Pancreas (tissue), 10 donors: ENCODE measurements at regions not wholly inside any gene's neighbourhood (a gene's known extent, or its start where the extent isn't known, plus 50 kb on each side); places are given as distances from the start of the nearest gene placed in this dataset.

Source experiments
- ATAC-seq, 4 donors: fragments of 200-7000 bp; cut with Tn5 transposase; one replicate each; pipeline versions ENCODE4 v1.8.0 to v1.9.1; 2020; ENCODE audit warnings: mild to moderate bottlenecking in 4 of 4, moderate library complexity in 4 of 4
- DNase-seq, 6 donors: peaks; one replicate each; pipeline ENCODE4 v3.0.0-alpha.2; 2020
- FAIRE-seq: peaks from 2 replicates; lab custom pipeline; 2012; peaks lifted over from hg19 to GRCh38; lab: Jason Lieb, UNC
- H3K27ac ChIP-seq, 4 donors: fragments of 200-600 bp; sonication (generic); 1 replicate in 3 of 4; 2 replicates in 1 of 4; pipeline versions ENCODE4 v1.5.0 to v1.8.0; 2020
- H3K27me3 ChIP-seq, 4 donors: fragments of 200-600 bp; one replicate each; pipeline ENCODE4 v1.8.0; 2021
- H3K36me3 ChIP-seq, 3 donors: fragments of 200-600 bp; sonication (generic) in 1 of 3; one replicate each; pipeline versions ENCODE4 v1.5.0 to v1.8.0; 2020 to 2021
- H3K4me1 ChIP-seq, 3 donors: fragments of 200-600 bp; one replicate each; pipeline ENCODE4 v1.8.0; 2021
- H3K4me3 ChIP-seq, 4 donors: fragments of 200-600 bp; sonication (generic) in 2 of 4; one replicate each; pipeline versions ENCODE4 v1.5.0 to v1.8.0; 2020 to 2021
- H3K9me3 ChIP-seq, 4 donors: fragments of 200-600 bp; one replicate each; pipeline ENCODE4 v1.8.0; 2021
- CTCF ChIP-seq, 4 donors: fragments of 200-600 bp; sonication (generic) in 3 of 4; IDR thresholded peaks; one replicate each; pipeline versions ENCODE4 v1.5.0 to v1.8.0; 2021; ENCODE audit warnings: antibody characterized with exemption in 4 of 4
- WGBS, 2 donors: extraction: QIAGEN DNeasy Blood & Tissue Kit; methylation state at CpG; one replicate each; pipeline ENCODE4 v1.1.7; 2013; 5-methylcytosine and 5-hydroxymethylcytosine counted together
- intact Hi-C, 3 donors: fragments of 100-400 bp; cut with DNase I; formaldehyde crosslinking; loops; one replicate each; pipeline versions ENCODE4 v1.11.1 to v1.14.2; 2022
- donor health status: healthy with polysubstance abuse.
- donor health status: DM: no; HTN: no; CAD: no; lungs with moderate emphysema.
- donor health status: DM: no; HTN: no; CAD: no.
- donor health status: control.
- donor health status: control.
- donor health status: Bipolar disorder and iron deficiency.
- donor health status: DM: yes; HTN: yes; CAD: no.
- donor health status: DM: no; HTN: no; CAD: no.
- donor health status: DM: no; HTN: no; CAD: no.
- donor health status: DM: yes; HTN: yes; CAD: no.

- H3K27me3 ChIP-seq: no peaks in the 10 kb centered on the region
- FAIRE-seq: no peak
- no peaks in the 10 kb centered on the region for H3K4me1 ChIP-seq
- no peak for ATAC-seq
- no peaks in the 10 kb centered on the region for H3K9me3 ChIP-seq
- DNase-seq: no peak
- intact Hi-C loops: no loop called here
- H3K27ac ChIP-seq: no peak overlapping the region
- TF ChIP-seq CTCF (IDR thresholded peaks at IDR 0.05): no peak
- no peak overlapping the region for H3K4me3 ChIP-seq
- no peaks in the 10 kb centered on the region for H3K36me3 ChIP-seq
Observed at GRCh38 chr17:71486261-71486660, 634.6 kb upstream of the SOX9 start.

- no peak for TF ChIP-seq CTCF (IDR thresholded peaks at IDR 0.05)
Observed at GRCh38 chr17:71488851-71489250, 632.0 kb upstream of the SOX9 start.

GRCh38 chr17:71494062-71494855, 626.6 kb upstream of the SOX9 start:
- Histone ChIP-seq H3K36me3 (no peaks in the 10 kb centered on the region), H3K27ac (peak overlapping the region in 1 of 4 donors; percentile 21), H3K9me3 (no peaks in the 10 kb centered on the region), H3K4me3 (no peak overlapping the region), H3K27me3 (no peaks in the 10 kb centered on the region), H3K4me1 (no peaks in the 10 kb centered on the region)
- DNase-seq (no peak), ATAC-seq (peak in 3 of 4 donors; percentile 60 to 71 (median 65)), FAIRE-seq (no peak)
- TF ChIP-seq CTCF (IDR thresholded peaks at IDR 0.05): no peak
- intact Hi-C loops: no loop called here
- WGBS, 2 donors: 31 to 37% methylated on average over 2 of the region's 2 CpGs

More at GRCh38 chr17:71488851-71489250, 632.0 kb upstream of the SOX9 start:
- DNase-seq (no peak), ATAC-seq (no peak), FAIRE-seq (no peak)
- no peak overlapping the region for H3K4me3 ChIP-seq
- no peaks in the 10 kb centered on the region for H3K27me3 ChIP-seq
- no peaks in the 10 kb centered on the region for H3K4me1 ChIP-seq
- intact Hi-C loops: no loop called here
- no peaks in the 10 kb centered on the region for H3K9me3 ChIP-seq
- H3K27ac ChIP-seq: no peak overlapping the region
- no peaks in the 10 kb centered on the region for H3K36me3 ChIP-seq

- Histone ChIP-seq H3K9me3 (no peaks in the 10 kb centered on the region), H3K27me3 (no peaks in the 10 kb centered on the region), H3K4me3 (no peak overlapping the region), H3K27ac (no peak overlapping the region), H3K36me3 (no peaks in the 10 kb centered on the region), H3K4me1 (no peaks in the 10 kb centered on the region)
- intact Hi-C loops: no loop called here
- DNase-seq (no peak), ATAC-seq (no peak), FAIRE-seq (no peak)
- TF ChIP-seq CTCF (IDR thresholded peaks at IDR 0.05): no peak
Observed at GRCh38 chr17:71495420-71495819, 625.4 kb upstream of the SOX9 start.

- FAIRE-seq (no peak), ATAC-seq (no peak), DNase-seq (no peak)
- Histone ChIP-seq H3K27ac (no peak overlapping the region), H3K27me3 (no peaks in the 10 kb centered on the region), H3K9me3 (no peaks in the 10 kb centered on the region), H3K36me3 (no peaks in the 10 kb centered on the region), H3K4me3 (no peak overlapping the region), H3K4me1 (no peaks in the 10 kb centered on the region)
- 68 to 74% methylated on average over 2 of the region's 2 CpGs for WGBS, 2 donors
- TF ChIP-seq CTCF (IDR thresholded peaks at IDR 0.05): no peak
- intact Hi-C loops: no loop called here
Observed at GRCh38 chr17:71496552-71496951, 624.3 kb upstream of the SOX9 start.
